IPS-20b (cell line): ENCODE measurements at regions not wholly inside any gene's neighbourhood (a gene's known extent, or its start where the extent isn't known, plus 50 kb on each side); places are given as distances from the start of the nearest gene placed in this dataset.

Experiments used
- H3K27ac ChIP-seq: one replicate; pipeline ENCODE4 v1.5.1; 2013; ENCODE audit warnings: low read length
- H3K27me3 ChIP-seq: 2 replicates; pipeline ENCODE4 v1.6.1; 2013; ENCODE audit warnings: mild to moderate bottlenecking, low read length, inconsistent platforms; ENCODE audit not compliant: insufficient read depth
- H3K36me3 ChIP-seq: 2 replicates; pipeline ENCODE4 v1.6.1; 2013; ENCODE audit warnings: low read depth, mild to moderate bottlenecking, inconsistent platforms, low read length, moderate library complexity; ENCODE audit not compliant: insufficient read depth
- H3K4me1 ChIP-seq: 2 replicates; pipeline ENCODE4 v1.6.1; 2013; ENCODE audit warnings: mild to moderate bottlenecking, control low read depth, inconsistent platforms, low read length, moderate library complexity; ENCODE audit not compliant: insufficient read depth
- H3K4me3 ChIP-seq: 2 replicates; pipeline ENCODE4 v1.5.1; 2013; ENCODE audit warnings: mild to moderate bottlenecking, low read length, inconsistent platforms
- H3K9ac ChIP-seq: 2 replicates; pipeline ENCODE4 v1.6.1; 2013; ENCODE audit warnings: low read depth, mild to moderate bottlenecking, inconsistent platforms, low read length, moderate library complexity
- H3K9me3 ChIP-seq: 2 replicates; pipeline ENCODE4 v1.6.1; 2013; ENCODE audit warnings: mild to moderate bottlenecking, low read depth, low read length, inconsistent platforms; ENCODE audit not compliant: insufficient read depth

GRCh38 chr9:90325913-90326653 lies 316.5 kb downstream of the DIRAS2 start:
- Histone ChIP-seq H3K27ac (no peak overlapping the region), H3K27me3 (no peaks in the 10 kb centered on the region), H3K9me3 (no peaks in the 10 kb centered on the region), H3K4me1 (no peaks in the 10 kb centered on the region), H3K36me3 (no peaks in the 10 kb centered on the region), H3K4me3 (no peak overlapping the region), H3K9ac (no peak overlapping the region)

- Histone ChIP-seq H3K36me3 (no peaks in the 10 kb centered on the region), H3K4me1 (peaks cover 24% of the 10 kb centered on the region), H3K4me3 (no peak overlapping the region), H3K9me3 (no peaks in the 10 kb centered on the region), H3K27me3 (no peaks in the 10 kb centered on the region), H3K9ac (no peak overlapping the region), H3K27ac (no peak overlapping the region)
Measured at GRCh38 chr9:90330231-90330630, 312.4 kb downstream of the DIRAS2 start.

- Histone ChIP-seq H3K27me3 (no peaks in the 10 kb centered on the region), H3K9me3 (no peaks in the 10 kb centered on the region), H3K4me1 (peaks cover 24% of the 10 kb centered on the region), H3K9ac (no peak overlapping the region), H3K27ac (no peak overlapping the region), H3K36me3 (no peaks in the 10 kb centered on the region), H3K4me3 (no peak overlapping the region)
Measured at GRCh38 chr9:90331826-90332575, 310.6 kb downstream of the DIRAS2 start.

GRCh38 chr9:90333226-90333625 lies 309.4 kb downstream of the DIRAS2 start:
- H3K9ac ChIP-seq = no peak overlapping the region
- H3K4me1 ChIP-seq = peaks cover 24% of the 10 kb centered on the region
- no peaks in the 10 kb centered on the region for H3K9me3 ChIP-seq
- no peak overlapping the region for H3K27ac ChIP-seq
- no peaks in the 10 kb centered on the region for H3K27me3 ChIP-seq
- H3K36me3 ChIP-seq = no peaks in the 10 kb centered on the region
- H3K4me3 ChIP-seq = no peak overlapping the region

- no peak overlapping the region for H3K9ac ChIP-seq
- H3K27ac ChIP-seq = no peak overlapping the region
- no peaks in the 10 kb centered on the region for H3K4me1 ChIP-seq
- no peaks in the 10 kb centered on the region for H3K9me3 ChIP-seq
- no peaks in the 10 kb centered on the region for H3K27me3 ChIP-seq
- H3K36me3 ChIP-seq = no peaks in the 10 kb centered on the region
- H3K4me3 ChIP-seq = no peak overlapping the region
Measured at GRCh38 chr9:90340421-90340820, 302.2 kb downstream of the DIRAS2 start.

GRCh38 chr9:90342607-90343006 lies 300.0 kb downstream of the DIRAS2 start:
- Histone ChIP-seq H3K4me1 (no peaks in the 10 kb centered on the region), H3K27me3 (no peaks in the 10 kb centered on the region), H3K36me3 (no peaks in the 10 kb centered on the region), H3K27ac (no peak overlapping the region), H3K4me3 (no peak overlapping the region), H3K9me3 (no peaks in the 10 kb centered on the region), H3K9ac (no peak overlapping the region)

GRCh38 chr9:90343366-90343765 lies 299.3 kb downstream of the DIRAS2 start:
- no peak overlapping the region for H3K27ac ChIP-seq
- no peaks in the 10 kb centered on the region for H3K4me1 ChIP-seq
- no peaks in the 10 kb centered on the region for H3K27me3 ChIP-seq

GRCh38 chr9:90343991-90344390 lies 298.6 kb downstream of the DIRAS2 start:
- no peaks in the 10 kb centered on the region for H3K4me1 ChIP-seq
- no peaks in the 10 kb centered on the region for H3K36me3 ChIP-seq
- no peaks in the 10 kb centered on the region for H3K9me3 ChIP-seq
- no peak overlapping the region for H3K4me3 ChIP-seq
- H3K27me3 ChIP-seq = no peaks in the 10 kb centered on the region
- no peak overlapping the region for H3K27ac ChIP-seq
- H3K9ac ChIP-seq = no peak overlapping the region

More at GRCh38 chr9:90343366-90343765, 299.3 kb downstream of the DIRAS2 start:
- Histone ChIP-seq H3K4me3 (no peak overlapping the region), H3K9me3 (no peaks in the 10 kb centered on the region), H3K36me3 (no peaks in the 10 kb centered on the region), H3K9ac (no peak overlapping the region)

GRCh38 chr9:90365666-90366065 lies 277.0 kb downstream of the DIRAS2 start:
- Histone ChIP-seq H3K9ac (no peak overlapping the region), H3K4me3 (no peak overlapping the region), H3K4me1 (peaks cover 5% of the 10 kb centered on the region; the same call in 1 of the 2 replicates), H3K27me3 (no peaks in the 10 kb centered on the region), H3K9me3 (no peaks in the 10 kb centered on the region), H3K27ac (no peak overlapping the region), H3K36me3 (no peaks in the 10 kb centered on the region)

GRCh38 chr9:90368241-90368640 lies 274.4 kb downstream of the DIRAS2 start:
- peaks cover 5% of the 10 kb centered on the region; the same call in 1 of the 2 replicates for H3K4me1 ChIP-seq
- H3K27me3 ChIP-seq = no peaks in the 10 kb centered on the region
- no peak overlapping the region for H3K9ac ChIP-seq
- no peak overlapping the region for H3K27ac ChIP-seq
- no peaks in the 10 kb centered on the region for H3K36me3 ChIP-seq
- no peak overlapping the region for H3K4me3 ChIP-seq
- no peaks in the 10 kb centered on the region for H3K9me3 ChIP-seq

- no peak overlapping the region for H3K4me3 ChIP-seq
- peaks cover 5% of the 10 kb centered on the region; the same call in 1 of the 2 replicates for H3K4me1 ChIP-seq
- H3K27ac ChIP-seq = no peak overlapping the region
- H3K36me3 ChIP-seq = no peaks in the 10 kb centered on the region
- H3K27me3 ChIP-seq = no peaks in the 10 kb centered on the region
- no peaks in the 10 kb centered on the region for H3K9me3 ChIP-seq
- no peak overlapping the region for H3K9ac ChIP-seq
Measured at GRCh38 chr9:90368928-90369327, 273.7 kb downstream of the DIRAS2 start.

- Histone ChIP-seq H3K4me3 (no peak overlapping the region), H3K9ac (no peak overlapping the region), H3K9me3 (no peaks in the 10 kb centered on the region), H3K36me3 (no peaks in the 10 kb centered on the region), H3K4me1 (no peaks in the 10 kb centered on the region), H3K27ac (no peak overlapping the region), H3K27me3 (no peaks in the 10 kb centered on the region)
Measured at GRCh38 chr9:90379771-90380170, 262.9 kb downstream of the DIRAS2 start.
